Prostate gland (tissue), 2 donors: ENCODE measurements at regions not wholly inside any gene's neighbourhood (a gene's known extent, or its start where the extent isn't known, plus 50 kb on each side); places are given as distances from the start of the nearest gene placed in this dataset.

ENCODE experiments used
- DNase-seq: peaks from one replicate; pipeline ENCODE4 v3.0.0-alpha.2; 2019; ENCODE audit warnings: low spot score
- H3K27ac ChIP-seq, 2 donors: fragments of 200-600 bp; sonication (generic); 2 replicates each; pipeline ENCODE4 v1.5.1; 2017 to 2019
- H3K27me3 ChIP-seq: fragments of 200-600 bp; sonication (generic); replicated peaks from 2 replicates; pipeline ENCODE4 v1.5.1; 2019; ENCODE audit not compliant: insufficient read depth
- H3K36me3 ChIP-seq, 2 donors: fragments of 200-600 bp; sonication (generic); 1 replicate in 1 of 2; 2 replicates in 1 of 2; pipeline versions ENCODE4 v1.5.1 to v1.8.1; 2017 to 2019
- H3K4me1 ChIP-seq: fragments of 200-600 bp; sonication (generic); replicated peaks from 2 replicates; pipeline ENCODE4 v1.5.1; 2019
- H3K4me3 ChIP-seq, 2 donors: fragments of 200-600 bp; sonication (generic); 2 replicates each; pipeline ENCODE4 v1.5.1; 2017 to 2019
- H3K9me3 ChIP-seq: fragments of 200-600 bp; sonication (generic); 2 replicates; pipeline ENCODE4 v1.5.1; 2017
- CTCF ChIP-seq, 4 experiments: fragments of 200-600 bp in 2 of 4; fragments of 450-650 bp in 2 of 4; sonication (generic) in 2 of 4; IDR thresholded peaks; 1 replicate in 3 of 4; 2 replicates in 1 of 4; pipeline ENCODE4 v1.5.1; 2016 to 2019; ENCODE audit warnings: antibody characterized with exemption in 4 of 4, mild to moderate bottlenecking in 2 of 4, moderate library complexity in 2 of 4
- POLR2A ChIP-seq: fragments of 450-650 bp; IDR thresholded peaks from one replicate; pipeline ENCODE4 v1.6.1; 2016; ENCODE audit warnings: antibody characterized with exemption, mild to moderate bottlenecking
- POLR2AphosphoS5 ChIP-seq: sonication (generic); formaldehyde crosslinking; IDR thresholded peaks from one replicate; pipeline ENCODE4 v1.6.1; 2017; ENCODE audit warnings: antibody characterized with exemption
- WGBS: methylation state at CpG from one replicate; pipeline ENCODE4 v1.1.5; 2018; 5-methylcytosine and 5-hydroxymethylcytosine counted together
- intact Hi-C: fragments of 100-400 bp; cut with DNase I; formaldehyde crosslinking; loops from one replicate; pipeline ENCODE4 v1.14.2; 2022

- H3K4me3 ChIP-seq = no peak overlapping the region
- DNase-seq = no peak
- no peaks in the 10 kb centered on the region for H3K27me3 ChIP-seq
- TF ChIP-seq CTCF (IDR thresholded peaks at IDR 0.05) = no peak
- no peak for TF ChIP-seq POLR2A
- no peak for TF ChIP-seq POLR2AphosphoS5
- H3K36me3 ChIP-seq = no peaks in the 10 kb centered on the region
- no peaks in the 10 kb centered on the region for H3K4me1 ChIP-seq
- intact Hi-C loops = no loop called here
- 67% methylated on average over 1 of the region's 1 CpG for WGBS
- H3K9me3 ChIP-seq = peaks cover 7% of the 10 kb centered on the region
- no peak overlapping the region for H3K27ac ChIP-seq
Observed at GRCh38 chr7:155183655-155184054, 113.5 kb downstream of the HTR5A start.

GRCh38 chr7:155184923-155185322, 112.8 kb upstream of the INSIG1 start:
- Histone ChIP-seq H3K27me3 (no peaks in the 10 kb centered on the region), H3K9me3 (peaks cover 7% of the 10 kb centered on the region), H3K27ac (no peak overlapping the region), H3K4me3 (no peak overlapping the region), H3K36me3 (no peaks in the 10 kb centered on the region), H3K4me1 (no peaks in the 10 kb centered on the region)
- 86% methylated on average over 4 of the region's 4 CpGs for WGBS
- DNase-seq = no peak
- TF ChIP-seq POLR2A (no peak), POLR2AphosphoS5 (no peak), CTCF (IDR thresholded peaks at IDR 0.05) (no peak)
- intact Hi-C loops = no loop called here

GRCh38 chr7:155187061-155187785, 110.5 kb upstream of the INSIG1 start:
- no peak for TF ChIP-seq POLR2A
- TF ChIP-seq CTCF (IDR thresholded peaks at IDR 0.05) = no peak
- no peak for TF ChIP-seq POLR2AphosphoS5
- H3K4me1 ChIP-seq = no peaks in the 10 kb centered on the region
- H3K36me3 ChIP-seq = no peaks in the 10 kb centered on the region
- intact Hi-C loops = no loop called here
- no peaks in the 10 kb centered on the region for H3K27me3 ChIP-seq
- no peak for DNase-seq
- no peak overlapping the region for H3K4me3 ChIP-seq
- H3K27ac ChIP-seq = no peak overlapping the region
- H3K9me3 ChIP-seq = peaks cover 7% of the 10 kb centered on the region
- 89% methylated on average over 15 of the region's 15 CpGs for WGBS

- no peaks in the 10 kb centered on the region for H3K36me3 ChIP-seq
- no peaks in the 10 kb centered on the region for H3K27me3 ChIP-seq
- H3K4me3 ChIP-seq = no peak overlapping the region
- intact Hi-C loops = no loop called here
- 61% methylated on average over 2 of the region's 2 CpGs for WGBS
- TF ChIP-seq POLR2AphosphoS5 = no peak
- no peak for TF ChIP-seq POLR2A
- TF ChIP-seq CTCF (IDR thresholded peaks at IDR 0.05) = no peak
- H3K27ac ChIP-seq = no peak overlapping the region
- DNase-seq = no peak
- H3K4me1 ChIP-seq = no peaks in the 10 kb centered on the region
- H3K9me3 ChIP-seq = peaks cover 7% of the 10 kb centered on the region
Observed at GRCh38 chr7:155188357-155188756, 109.3 kb upstream of the INSIG1 start.
